Stomach (tissue), 4 donors: ENCODE measurements at regions not wholly inside any gene's neighbourhood (a gene's known extent, or its start where the extent isn't known, plus 50 kb on each side); places are given as distances from the start of the nearest gene placed in this dataset.

Source experiments
- EP300 ChIP-seq: sonication (generic); formaldehyde crosslinking; IDR thresholded peaks from one replicate; pipeline ENCODE4 v1.6.1; 2017; ENCODE audit warnings: antibody characterized with exemption
- POLR2A ChIP-seq, 4 donors: fragments of 450-650 bp; IDR thresholded peaks; one replicate each; pipeline ENCODE4 v1.6.1; 2016; ENCODE audit warnings: antibody characterized with exemption in 4 of 4, control low read depth in 2 of 4, mild to moderate bottlenecking in 1 of 4, moderate library complexity in 1 of 4
- TF ChIP-seq, protein P1 (sequence below), 7 experiments: fragments of 450-650 bp in 4 of 7; fragments of 200-600 bp in 3 of 7; sonication (generic) in 3 of 7; IDR thresholded peaks; one replicate each; pipeline ENCODE4 v1.5.1; 2016 to 2019; ENCODE audit warnings: antibody characterized with exemption in 7 of 7, control low read depth in 2 of 7, mild to moderate bottlenecking in 1 of 7

DNA sequence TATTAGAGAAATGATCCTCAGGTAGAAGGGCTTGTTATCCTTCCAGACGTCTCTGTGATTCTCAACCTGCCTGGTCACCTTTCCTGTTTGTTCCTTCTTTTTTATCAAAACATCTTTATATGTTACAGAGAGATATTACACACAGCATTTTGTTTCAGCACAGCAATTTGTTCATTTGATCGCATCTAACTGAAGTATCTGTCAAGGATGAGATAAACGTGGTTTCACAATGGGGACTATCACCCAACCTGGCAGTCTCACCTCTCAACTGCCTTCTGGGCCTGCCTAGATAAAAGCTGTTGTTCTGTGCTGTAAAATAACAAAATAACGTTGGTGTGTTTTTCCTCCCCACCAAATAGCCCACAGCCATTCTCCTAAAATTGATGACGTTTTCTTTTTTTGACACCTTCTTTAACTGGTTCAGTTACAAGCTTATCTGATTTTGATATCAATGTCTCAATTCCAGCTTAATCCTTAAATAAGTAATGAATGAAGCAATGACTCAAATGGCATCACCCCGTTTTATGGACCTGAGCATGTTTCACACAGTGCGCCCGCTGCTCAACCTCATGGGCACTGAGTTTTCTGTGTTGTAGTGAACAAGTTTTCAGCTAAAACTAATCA lies 367.9 kb upstream of the RUNX1 start:
- TF ChIP-seq, protein P1, sequence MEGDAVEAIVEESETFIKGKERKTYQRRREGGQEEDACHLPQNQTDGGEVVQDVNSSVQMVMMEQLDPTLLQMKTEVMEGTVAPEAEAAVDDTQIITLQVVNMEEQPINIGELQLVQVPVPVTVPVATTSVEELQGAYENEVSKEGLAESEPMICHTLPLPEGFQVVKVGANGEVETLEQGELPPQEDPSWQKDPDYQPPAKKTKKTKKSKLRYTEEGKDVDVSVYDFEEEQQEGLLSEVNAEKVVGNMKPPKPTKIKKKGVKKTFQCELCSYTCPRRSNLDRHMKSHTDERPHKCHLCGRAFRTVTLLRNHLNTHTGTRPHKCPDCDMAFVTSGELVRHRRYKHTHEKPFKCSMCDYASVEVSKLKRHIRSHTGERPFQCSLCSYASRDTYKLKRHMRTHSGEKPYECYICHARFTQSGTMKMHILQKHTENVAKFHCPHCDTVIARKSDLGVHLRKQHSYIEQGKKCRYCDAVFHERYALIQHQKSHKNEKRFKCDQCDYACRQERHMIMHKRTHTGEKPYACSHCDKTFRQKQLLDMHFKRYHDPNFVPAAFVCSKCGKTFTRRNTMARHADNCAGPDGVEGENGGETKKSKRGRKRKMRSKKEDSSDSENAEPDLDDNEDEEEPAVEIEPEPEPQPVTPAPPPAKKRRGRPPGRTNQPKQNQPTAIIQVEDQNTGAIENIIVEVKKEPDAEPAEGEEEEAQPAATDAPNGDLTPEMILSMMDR (IDR thresholded peaks at IDR 0.05) = no peak
- no peak for TF ChIP-seq EP300
- no peak for TF ChIP-seq POLR2A (IDR thresholded peaks at IDR 0.05)
